EH (cell line): ENCODE measurements at regions not wholly inside any gene's neighbourhood (a gene's known extent, or its start where the extent isn't known, plus 50 kb on each side); places are given as distances from the start of the nearest gene placed in this dataset.

Experiments
- DNase-seq: peaks from one replicate; pipeline ENCODE4 v3.0.0-alpha.2; 2015; ENCODE audit warnings: low read depth

GRCh38 chr6:117077300-117077699, 188.1 kb upstream of the VGLL2 start:
- DNase-seq: no peak

GRCh38 chr6:117078624-117079023, 186.7 kb upstream of the VGLL2 start:
- no peak for DNase-seq

GRCh38 chr6:117079951-117080350, 185.4 kb upstream of the VGLL2 start:
- no peak for DNase-seq

GRCh38 chr6:117089604-117090003, 175.8 kb upstream of the VGLL2 start:
- no peak for DNase-seq

- DNase-seq: no peak
These were observed 155.2 kb upstream of the VGLL2 start for GRCh38 chr6:117110146-117110545.

GRCh38 chr6:117110737-117111136, 154.6 kb upstream of the VGLL2 start:
- DNase-seq: no peak

GRCh38 chr6:117117652-117118051, 147.7 kb upstream of the VGLL2 start:
- no peak for DNase-seq

- no peak for DNase-seq
These were observed 146.9 kb upstream of the VGLL2 start for GRCh38 chr6:117118490-117118889.

- DNase-seq: no peak
These were observed 139.1 kb upstream of the VGLL2 start for GRCh38 chr6:117126213-117126612.

GRCh38 chr6:117128052-117128451, 137.3 kb upstream of the VGLL2 start:
- no peak for DNase-seq

GRCh38 chr6:117130125-117130524, 135.2 kb upstream of the VGLL2 start:
- DNase-seq: no peak

GRCh38 chr6:117136702-117137101, 128.7 kb upstream of the VGLL2 start:
- no peak for DNase-seq

GRCh38 chr6:117137711-117138110, 127.6 kb upstream of the VGLL2 start:
- no peak for DNase-seq

- DNase-seq: no peak
These were observed 126.9 kb upstream of the VGLL2 start for GRCh38 chr6:117138425-117138824.

- DNase-seq: no peak
These were observed 126.4 kb upstream of the VGLL2 start for GRCh38 chr6:117138920-117139319.

GRCh38 chr6:117142142-117142541, 123.2 kb upstream of the VGLL2 start:
- DNase-seq: no peak

GRCh38 chr6:117142995-117143394, 122.4 kb upstream of the VGLL2 start:
- DNase-seq: no peak

GRCh38 chr6:117143647-117144046, 121.7 kb upstream of the VGLL2 start:
- DNase-seq: no peak

- no peak for DNase-seq
These were observed 119.4 kb upstream of the VGLL2 start for GRCh38 chr6:117145940-117146339.

GRCh38 chr6:117149324-117149723, 116.0 kb upstream of the VGLL2 start:
- no peak for DNase-seq

GRCh38 chr6:117156741-117157140, 108.6 kb upstream of the VGLL2 start:
- DNase-seq: no peak

GRCh38 chr6:117157448-117157847, 107.9 kb upstream of the VGLL2 start:
- no peak for DNase-seq

- DNase-seq: no peak
These were observed 99.4 kb upstream of the VGLL2 start for GRCh38 chr6:117165911-117166499.

GRCh38 chr6:117167520-117168271, 97.7 kb upstream of the VGLL2 start:
- DNase-seq: peak; percentile 76
